HepG2 (cell line): ENCODE measurements at regions not wholly inside any gene's neighbourhood (a gene's known extent, or its start where the extent isn't known, plus 50 kb on each side); places are given as distances from the start of the nearest gene placed in this dataset.

ENCODE experiments used
- ATF1 ChIP-seq: IDR thresholded peaks from 2 replicates; pipeline ENCODE4 v1.6.1; 2016; ENCODE audit warnings: mild to moderate bottlenecking, control low read depth
- CCAR2 ChIP-seq: fragments of 200-400 bp; formaldehyde crosslinking; optimal IDR thresholded peaks from 2 replicates; pipeline ENCODE3; 2018; ENCODE audit warnings: low read depth, mild to moderate bottlenecking, low read length, moderate library complexity
- CHD2 ChIP-seq: IDR thresholded peaks from 2 replicates; pipeline ENCODE4 v1.6.1; 2011; ENCODE audit warnings: low read depth, low read length, improper control_type of control experiment
- HDAC1 ChIP-seq: sonication (generic); formaldehyde crosslinking; IDR thresholded peaks from 2 replicates; pipeline ENCODE4 v1.5.1; 2020; ENCODE audit warnings: mild to moderate bottlenecking, missing genetic modification reagents
- MAZ ChIP-seq, 2 experiments: sonication (generic) in 1 of 2; formaldehyde crosslinking in 1 of 2; IDR thresholded peaks; 2 replicates each; pipeline versions ENCODE4 v1.5.0 to v1.6.1; 2012 to 2020; ENCODE audit warnings: low read depth in 2 of 2, mild to moderate bottlenecking in 2 of 2, borderline replicate concordance in 1 of 2, improper control_type of control experiment in 1 of 2, low read length in 1 of 2, missing genetic modification reagents in 1 of 2, moderate library complexity in 1 of 2
- NR2F2 ChIP-seq: IDR thresholded peaks from 2 replicates; pipeline ENCODE4 v1.6.1; 2012; ENCODE audit warnings: low read depth, inconsistent platforms, borderline replicate concordance
- POLR2AphosphoS5 ChIP-seq: IDR thresholded peaks from 2 replicates; pipeline ENCODE4 v1.6.1; 2012; ENCODE audit warnings: low read depth, low read length
- RARG ChIP-seq: sonication (generic); formaldehyde crosslinking; IDR thresholded peaks from 2 replicates; pipeline ENCODE4 v1.4.0; 2020; ENCODE audit warnings: low read depth, mild to moderate bottlenecking, missing genetic modification reagents
- RBAK ChIP-seq: sonication (generic); formaldehyde crosslinking; IDR thresholded peaks from 2 replicates; pipeline ENCODE4 v1.5.1; 2020; ENCODE audit warnings: mild to moderate bottlenecking, missing genetic modification reagents
- RBM39 ChIP-seq: fragments of 200-400 bp; formaldehyde crosslinking; IDR thresholded peaks from one replicate; pipeline ENCODE4 v1.6.1; 2018; ENCODE audit warnings: antibody characterized with exemption, mild to moderate bottlenecking, low read depth, low read length; ENCODE audit not compliant: poor library complexity, severe bottlenecking
- RNF2 ChIP-seq: fragments of 450-650 bp; conservative IDR thresholded peaks from 2 replicates; pipeline ENCODE4 v1.6.1; 2016; ENCODE audit warnings: low read depth
- SETDB1 ChIP-seq: sonication (generic); formaldehyde crosslinking; IDR thresholded peaks from 2 replicates; pipeline ENCODE4 v1.5.1; 2020; ENCODE audit warnings: missing genetic modification reagents, mild to moderate bottlenecking, borderline replicate concordance
- SMAD3 ChIP-seq: sonication (generic); formaldehyde crosslinking; IDR thresholded peaks from 2 replicates; pipeline ENCODE4 v1.4.0; 2020; ENCODE audit warnings: missing genetic modification reagents
- SOX5 ChIP-seq: IDR thresholded peaks from 2 replicates; pipeline ENCODE4 v1.6.1; 2016; ENCODE audit warnings: borderline replicate concordance
- SP4 ChIP-seq: sonication (generic); formaldehyde crosslinking; IDR thresholded peaks from 2 replicates; pipeline ENCODE4 v1.8.1; 2023; ENCODE audit warnings: mild to moderate bottlenecking, missing genetic modification reagents
- TAF15 ChIP-seq: fragments of 200-400 bp; formaldehyde crosslinking; IDR thresholded peaks from one replicate; pipeline ENCODE4 v1.6.1; 2018; ENCODE audit warnings: mild to moderate bottlenecking, low read depth, low read length; ENCODE audit not compliant: poor library complexity, severe bottlenecking
- ZNF124 ChIP-seq: sonication (generic); formaldehyde crosslinking; IDR thresholded peaks from 2 replicates; pipeline ENCODE4 v1.4.0; 2020; ENCODE audit warnings: missing genetic modification reagents
- ZNF160 ChIP-seq: sonication (generic); formaldehyde crosslinking; IDR thresholded peaks from 2 replicates; pipeline ENCODE4 v1.8.0; 2022; ENCODE audit warnings: mild to moderate bottlenecking, inconsistent platforms, missing genetic modification reagents
- ZNF235 ChIP-seq: sonication (generic); formaldehyde crosslinking; IDR thresholded peaks from 2 replicates; pipeline ENCODE4 v1.8.1; 2023; ENCODE audit warnings: mild to moderate bottlenecking, missing genetic modification reagents, borderline replicate concordance
- ZNF616 ChIP-seq: sonication (generic); formaldehyde crosslinking; IDR thresholded peaks from 2 replicates; pipeline ENCODE4 v1.5.0; 2020; ENCODE audit warnings: low read depth, mild to moderate bottlenecking, missing genetic modification reagents
- ZNF775 ChIP-seq: sonication (generic); formaldehyde crosslinking; IDR thresholded peaks from 2 replicates; pipeline ENCODE4 v1.4.0; 2020; ENCODE audit warnings: missing genetic modification reagents, mild to moderate bottlenecking, moderate library complexity, borderline replicate concordance
- TF ChIP-seq, protein P1 (sequence below): sonication (generic); formaldehyde crosslinking; IDR thresholded peaks from 2 replicates; pipeline ENCODE4 v1.4.0; 2020; ENCODE audit warnings: mild to moderate bottlenecking, missing genetic modification reagents
- TF ChIP-seq, protein P2 (sequence below): sonication (generic); formaldehyde crosslinking; IDR thresholded peaks from 2 replicates; pipeline ENCODE4 v1.9.0; 2021; ENCODE audit warnings: mild to moderate bottlenecking, missing genetic modification reagents

DNA sequence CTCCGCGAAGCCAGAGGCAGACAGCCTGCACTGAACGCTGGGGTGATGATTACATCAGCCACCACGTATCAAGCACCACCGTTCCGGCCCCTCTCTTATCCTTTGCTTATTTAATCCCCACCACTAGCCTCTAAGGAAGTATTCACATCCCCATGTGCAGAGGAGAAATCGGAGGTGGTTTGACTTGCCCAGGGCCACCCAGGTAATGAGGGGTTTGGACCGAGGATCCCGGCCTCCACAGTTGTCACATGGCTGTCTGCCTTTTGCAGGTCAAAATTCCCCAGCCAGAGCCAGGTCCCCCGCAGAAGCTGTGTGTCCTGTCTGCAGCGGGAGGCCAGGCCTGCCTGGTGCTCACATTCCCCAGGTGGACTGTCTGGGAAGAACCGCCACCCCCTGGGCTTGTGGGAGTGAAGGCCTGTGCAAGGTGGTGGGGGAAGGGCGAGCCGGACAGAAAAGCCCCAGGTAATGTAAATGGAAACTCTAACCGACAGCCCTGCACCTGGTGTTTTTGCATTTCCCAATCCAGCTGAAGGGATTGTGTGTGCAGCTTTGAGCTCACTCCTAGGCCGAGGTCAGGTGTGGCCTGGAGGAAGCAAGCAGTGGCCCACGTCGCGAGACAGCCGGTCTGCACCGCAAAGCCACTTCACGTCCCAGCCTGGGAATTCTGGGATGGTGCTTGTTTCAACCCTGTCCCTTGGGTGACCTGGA is 108.5 kb upstream of the ID2 start (continued):
- TF ChIP-seq SMAD3 (CRISPR knock-in tag) (no peak), RBAK (CRISPR knock-in tag) (no peak), ATF1 (CRISPR knock-in tag) (no peak), ZNF160 (no peak), ZNF235 (CRISPR knock-in tag) (no peak), SETDB1 (CRISPR knock-in tag) (no peak), ZNF124 (no peak), RNF2 (no peak; the same call in 1 of the 2 replicates), SOX5 (CRISPR knock-in tag) (no peak), MAZ (IDR thresholded peaks at IDR 0.05; ENCODE audit: borderline replicate concordance, low read depth, low read length) (no peak), MAZ (CRISPR knock-in tag; IDR thresholded peaks at IDR 0.05; ENCODE audit: low read depth) (peak; percentile 79), SP4 (CRISPR knock-in tag) (no peak), ZNF616 (CRISPR knock-in tag) (no peak), CHD2 (no peak), CCAR2 (no peak), HDAC1 (peak; percentile 78), POLR2AphosphoS5 (no peak), TAF15 (no peak), RARG (CRISPR knock-in tag) (no peak), RBM39 (no peak), ZNF775 (CRISPR knock-in tag) (no peak), NR2F2 (no peak)
- TF ChIP-seq, protein P1, sequence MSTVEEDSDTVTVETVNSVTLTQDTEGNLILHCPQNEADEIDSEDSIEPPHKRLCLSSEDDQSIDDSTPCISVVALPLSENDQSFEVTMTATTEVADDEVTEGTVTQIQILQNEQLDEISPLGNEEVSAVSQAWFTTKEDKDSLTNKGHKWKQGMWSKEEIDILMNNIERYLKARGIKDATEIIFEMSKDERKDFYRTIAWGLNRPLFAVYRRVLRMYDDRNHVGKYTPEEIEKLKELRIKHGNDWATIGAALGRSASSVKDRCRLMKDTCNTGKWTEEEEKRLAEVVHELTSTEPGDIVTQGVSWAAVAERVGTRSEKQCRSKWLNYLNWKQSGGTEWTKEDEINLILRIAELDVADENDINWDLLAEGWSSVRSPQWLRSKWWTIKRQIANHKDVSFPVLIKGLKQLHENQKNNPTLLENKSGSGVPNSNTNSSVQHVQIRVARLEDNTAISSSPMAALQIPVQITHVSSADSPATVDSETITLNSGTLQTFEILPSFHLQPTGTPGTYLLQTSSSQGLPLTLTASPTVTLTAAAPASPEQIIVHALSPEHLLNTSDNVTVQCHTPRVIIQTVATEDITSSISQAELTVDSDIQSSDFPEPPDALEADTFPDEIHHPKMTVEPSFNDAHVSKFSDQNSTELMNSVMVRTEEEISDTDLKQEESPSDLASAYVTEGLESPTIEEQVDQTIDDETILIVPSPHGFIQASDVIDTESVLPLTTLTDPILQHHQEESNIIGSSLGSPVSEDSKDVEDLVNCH (CRISPR knock-in tag) = no peak
- TF ChIP-seq, protein P2, sequence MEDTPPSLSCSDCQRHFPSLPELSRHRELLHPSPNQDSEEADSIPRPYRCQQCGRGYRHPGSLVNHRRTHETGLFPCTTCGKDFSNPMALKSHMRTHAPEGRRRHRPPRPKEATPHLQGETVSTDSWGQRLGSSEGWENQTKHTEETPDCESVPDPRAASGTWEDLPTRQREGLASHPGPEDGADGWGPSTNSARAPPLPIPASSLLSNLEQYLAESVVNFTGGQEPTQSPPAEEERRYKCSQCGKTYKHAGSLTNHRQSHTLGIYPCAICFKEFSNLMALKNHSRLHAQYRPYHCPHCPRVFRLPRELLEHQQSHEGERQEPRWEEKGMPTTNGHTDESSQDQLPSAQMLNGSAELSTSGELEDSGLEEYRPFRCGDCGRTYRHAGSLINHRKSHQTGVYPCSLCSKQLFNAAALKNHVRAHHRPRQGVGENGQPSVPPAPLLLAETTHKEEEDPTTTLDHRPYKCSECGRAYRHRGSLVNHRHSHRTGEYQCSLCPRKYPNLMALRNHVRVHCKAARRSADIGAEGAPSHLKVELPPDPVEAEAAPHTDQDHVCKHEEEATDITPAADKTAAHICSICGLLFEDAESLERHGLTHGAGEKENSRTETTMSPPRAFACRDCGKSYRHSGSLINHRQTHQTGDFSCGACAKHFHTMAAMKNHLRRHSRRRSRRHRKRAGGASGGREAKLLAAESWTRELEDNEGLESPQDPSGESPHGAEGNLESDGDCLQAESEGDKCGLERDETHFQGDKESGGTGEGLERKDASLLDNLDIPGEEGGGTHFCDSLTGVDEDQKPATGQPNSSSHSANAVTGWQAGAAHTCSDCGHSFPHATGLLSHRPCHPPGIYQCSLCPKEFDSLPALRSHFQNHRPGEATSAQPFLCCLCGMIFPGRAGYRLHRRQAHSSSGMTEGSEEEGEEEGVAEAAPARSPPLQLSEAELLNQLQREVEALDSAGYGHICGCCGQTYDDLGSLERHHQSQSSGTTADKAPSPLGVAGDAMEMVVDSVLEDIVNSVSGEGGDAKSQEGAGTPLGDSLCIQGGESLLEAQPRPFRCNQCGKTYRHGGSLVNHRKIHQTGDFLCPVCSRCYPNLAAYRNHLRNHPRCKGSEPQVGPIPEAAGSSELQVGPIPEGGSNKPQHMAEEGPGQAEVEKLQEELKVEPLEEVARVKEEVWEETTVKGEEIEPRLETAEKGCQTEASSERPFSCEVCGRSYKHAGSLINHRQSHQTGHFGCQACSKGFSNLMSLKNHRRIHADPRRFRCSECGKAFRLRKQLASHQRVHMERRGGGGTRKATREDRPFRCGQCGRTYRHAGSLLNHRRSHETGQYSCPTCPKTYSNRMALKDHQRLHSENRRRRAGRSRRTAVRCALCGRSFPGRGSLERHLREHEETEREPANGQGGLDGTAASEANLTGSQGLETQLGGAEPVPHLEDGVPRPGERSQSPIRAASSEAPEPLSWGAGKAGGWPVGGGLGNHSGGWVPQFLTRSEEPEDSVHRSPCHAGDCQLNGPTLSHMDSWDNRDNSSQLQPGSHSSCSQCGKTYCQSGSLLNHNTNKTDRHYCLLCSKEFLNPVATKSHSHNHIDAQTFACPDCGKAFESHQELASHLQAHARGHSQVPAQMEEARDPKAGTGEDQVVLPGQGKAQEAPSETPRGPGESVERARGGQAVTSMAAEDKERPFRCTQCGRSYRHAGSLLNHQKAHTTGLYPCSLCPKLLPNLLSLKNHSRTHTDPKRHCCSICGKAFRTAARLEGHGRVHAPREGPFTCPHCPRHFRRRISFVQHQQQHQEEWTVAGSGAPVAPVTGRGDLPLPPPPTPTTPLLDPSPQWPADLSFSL (CRISPR knock-in tag) = no peak
